Hematopoietic multipotent progenitor cell treated with erythropoietin and hydrocortisone succinate and interleukin-3 and kit ligand, for 15 days (in vitro differentiated cells): ENCODE measurements at regions not wholly inside any gene's neighbourhood (a gene's known extent, or its start where the extent isn't known, plus 50 kb on each side); places are given as distances from the start of the nearest gene placed in this dataset.
"Not testable (repeated sequence)": the region's sequence is repeated elsewhere in the genome, so short reads cannot be mapped to it uniquely, and the experiment has no call there.

Experiments
- DNase-seq: peaks from one replicate; pipeline ENCODE4 v3.0.0-alpha.2; 2015; ENCODE audit warnings: low spot score

GRCh38 chr12:127469331-127469730 lies 797.6 kb upstream of the TMEM132C start:
- no peak for DNase-seq

GRCh38 chr12:127473766-127474165 lies 793.2 kb upstream of the TMEM132C start:
- DNase-seq, result no peak

GRCh38 chr12:127479256-127479655 lies 787.7 kb upstream of the TMEM132C start:
- DNase-seq, result no peak

DNA sequence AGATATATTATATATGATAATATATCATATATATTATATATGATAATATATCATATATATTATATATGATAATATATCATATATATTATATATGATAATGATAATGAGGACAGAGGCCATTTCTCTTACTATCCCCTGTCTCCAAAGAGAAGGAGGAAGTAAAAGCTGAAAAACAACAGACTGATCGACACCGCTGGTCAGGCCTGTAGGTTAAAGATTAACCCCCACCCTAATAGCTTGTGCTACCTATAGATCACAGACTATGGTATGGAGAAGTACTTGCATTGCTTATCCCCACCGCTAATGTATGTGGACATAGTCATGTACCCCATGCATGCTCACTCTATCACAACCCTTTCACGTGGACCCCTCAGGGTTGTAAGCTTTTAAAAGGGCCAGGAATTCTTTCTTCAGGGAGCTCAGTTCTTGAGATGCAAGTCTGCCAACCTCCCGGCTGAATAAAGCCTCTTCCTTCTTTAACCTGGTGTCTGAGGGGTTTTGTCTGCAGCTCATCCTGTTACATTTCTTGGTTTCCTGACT lies 786.1 kb upstream of the TMEM132C start:
- DNase-seq, result no peak

GRCh38 chr12:127482950-127483349 lies 784.0 kb upstream of the TMEM132C start:
- no peak for DNase-seq

DNA sequence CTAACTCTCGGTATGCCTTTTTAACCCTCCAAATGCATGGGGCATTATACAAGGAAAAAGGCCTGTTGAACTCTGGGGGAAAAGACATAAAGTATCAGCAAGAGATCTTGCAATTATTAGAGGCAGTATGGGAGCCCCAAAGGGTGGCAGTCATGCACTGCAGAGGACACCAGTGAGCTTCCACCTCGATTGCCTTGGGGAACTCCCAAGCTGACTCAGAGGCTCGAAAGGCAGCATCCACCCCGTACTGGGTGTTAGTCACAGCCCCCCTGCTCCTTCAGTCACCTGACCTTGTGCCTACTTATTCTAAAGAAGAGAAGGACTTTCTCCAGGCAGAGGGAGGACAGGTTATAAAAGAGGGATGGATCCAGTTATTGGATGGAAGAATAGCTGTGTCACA lies 781.4 kb upstream of the TMEM132C start:
- DNase-seq, result no peak

DNA sequence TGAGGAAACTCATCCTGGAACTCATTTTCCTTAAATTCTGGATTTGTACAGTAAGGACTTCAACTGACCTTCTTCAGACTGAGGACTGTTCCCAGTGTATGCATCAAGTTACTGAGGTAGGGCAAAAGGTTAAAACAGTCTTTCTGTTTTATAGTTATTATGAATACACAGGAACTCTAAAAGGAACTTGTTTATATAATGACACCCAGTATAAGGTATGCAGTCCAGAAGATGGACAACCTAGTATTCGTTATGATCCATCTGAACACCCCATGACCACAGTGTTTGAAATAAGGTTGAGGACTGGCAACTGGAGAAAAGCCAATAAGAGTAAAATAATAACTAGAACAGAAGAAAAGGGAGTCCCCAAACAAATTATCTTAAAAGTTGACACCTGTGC lies 779.9 kb upstream of the TMEM132C start:
- no peak for DNase-seq

- DNase-seq, result no peak
These were observed 777.9 kb upstream of the TMEM132C start for GRCh38 chr12:127489061-127489460.

DNA sequence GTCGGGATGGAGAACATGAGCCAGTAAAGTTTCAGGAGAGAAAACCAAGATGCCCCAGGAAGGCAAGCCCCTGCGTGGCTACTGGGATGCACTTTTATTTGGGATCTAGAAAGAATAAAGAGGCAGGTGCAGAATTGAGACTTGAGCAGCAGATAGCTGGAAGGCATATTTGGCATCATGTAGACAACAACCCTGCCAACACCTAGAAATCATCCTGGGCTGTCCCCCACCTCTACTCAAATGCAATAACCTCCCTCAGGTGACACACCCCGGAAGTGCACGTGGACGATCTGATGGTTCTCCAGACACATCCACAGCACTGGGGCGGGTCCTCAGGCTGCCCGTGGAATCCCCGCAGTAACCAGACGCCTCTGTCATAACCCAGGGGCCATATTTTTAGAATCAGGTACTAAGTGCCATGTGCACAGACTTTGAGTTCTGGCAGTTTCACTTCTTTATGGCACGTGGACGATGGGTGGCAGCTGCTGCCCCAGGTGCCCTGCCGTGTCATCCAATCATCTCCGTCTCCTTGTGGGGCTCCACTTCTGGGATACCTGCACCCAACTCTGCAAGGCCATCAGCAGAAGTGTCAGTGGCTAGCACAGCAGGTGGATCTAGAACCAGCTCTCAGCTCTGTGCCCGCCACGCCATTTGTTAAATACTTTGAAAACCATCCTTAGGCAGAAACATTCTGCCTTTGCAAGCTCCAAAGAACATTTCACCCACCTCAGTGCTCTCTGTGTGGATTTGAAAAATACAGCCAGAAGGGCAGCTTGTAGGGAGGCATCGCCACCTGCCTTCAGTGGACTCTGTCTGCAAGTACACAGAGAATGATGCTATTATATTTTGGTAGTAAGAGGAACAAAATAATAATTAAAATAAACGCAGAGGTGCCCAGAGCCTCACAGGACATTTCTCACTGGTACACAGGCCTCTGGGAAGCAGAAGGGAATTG lies 771.7 kb upstream of the TMEM132C start:
- no peak for DNase-seq

GRCh38 chr12:127496255-127496654 lies 770.7 kb upstream of the TMEM132C start:
- no peak for DNase-seq

- no peak for DNase-seq
These were observed 766.4 kb upstream of the TMEM132C start for GRCh38 chr12:127500512-127501035.

- DNase-seq, result no peak
These were observed 765.1 kb upstream of the TMEM132C start for GRCh38 chr12:127501916-127502315.

- no peak for DNase-seq
These were observed 763.7 kb upstream of the TMEM132C start for GRCh38 chr12:127503246-127503645.

GRCh38 chr12:127503996-127504395 lies 763.0 kb upstream of the TMEM132C start:
- DNase-seq, result not testable (repeated sequence)

GRCh38 chr12:127504874-127505273 lies 762.1 kb upstream of the TMEM132C start:
- no peak for DNase-seq

DNA sequence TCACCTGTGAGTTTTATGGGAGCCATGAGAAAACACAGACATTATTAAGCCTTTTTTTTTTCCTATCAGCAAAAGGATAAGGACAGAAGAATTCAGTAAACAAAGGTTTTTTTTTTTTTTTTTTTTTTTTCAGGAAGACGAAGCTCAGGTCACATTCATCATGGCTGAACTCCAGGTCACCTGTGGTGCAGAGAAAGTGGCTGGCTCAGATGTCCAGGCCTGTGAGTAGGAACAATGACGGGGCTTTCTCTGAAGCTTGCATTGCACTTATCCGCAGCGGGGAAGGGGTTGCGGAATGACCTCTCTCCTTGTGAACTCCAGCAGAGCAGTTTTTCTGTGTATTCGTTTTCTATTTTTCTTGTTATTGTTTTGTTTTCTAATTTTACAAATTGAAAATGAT lies 759.6 kb upstream of the TMEM132C start:
- no peak for DNase-seq

DNA sequence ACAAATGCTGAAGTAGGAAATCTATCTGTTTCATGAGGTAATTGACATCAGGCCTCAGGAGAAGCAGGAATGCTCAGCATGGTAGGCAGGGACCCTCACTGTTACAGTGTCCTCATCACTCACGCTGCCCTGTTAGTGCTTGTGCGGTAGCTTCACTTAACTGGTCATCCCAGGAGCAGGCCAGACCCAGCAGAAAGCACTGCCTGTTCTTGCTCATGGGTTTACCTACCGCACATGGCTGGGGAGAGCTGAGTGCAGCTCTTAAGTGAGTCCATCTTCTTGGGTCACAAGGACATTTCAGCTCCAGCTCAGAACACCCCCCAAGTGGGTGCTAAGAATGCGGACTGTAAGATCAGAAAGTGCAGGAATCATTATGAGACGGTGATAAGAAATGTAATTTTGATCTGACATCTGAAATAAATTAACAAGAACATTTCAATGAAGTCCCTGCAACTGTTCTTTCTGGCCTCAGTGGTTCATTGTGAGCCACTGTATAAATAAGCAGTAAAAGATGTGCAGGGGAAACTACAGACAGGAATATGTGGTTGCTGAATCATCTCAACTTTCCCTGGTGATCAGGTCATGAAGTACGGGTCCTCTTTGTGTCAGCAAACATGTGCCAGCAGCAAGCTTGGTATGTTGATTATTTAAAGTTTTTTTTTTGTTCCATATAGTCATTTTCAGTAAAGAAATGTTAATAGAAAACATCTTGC lies 757.7 kb upstream of the TMEM132C start:
- DNase-seq, result no peak

DNA sequence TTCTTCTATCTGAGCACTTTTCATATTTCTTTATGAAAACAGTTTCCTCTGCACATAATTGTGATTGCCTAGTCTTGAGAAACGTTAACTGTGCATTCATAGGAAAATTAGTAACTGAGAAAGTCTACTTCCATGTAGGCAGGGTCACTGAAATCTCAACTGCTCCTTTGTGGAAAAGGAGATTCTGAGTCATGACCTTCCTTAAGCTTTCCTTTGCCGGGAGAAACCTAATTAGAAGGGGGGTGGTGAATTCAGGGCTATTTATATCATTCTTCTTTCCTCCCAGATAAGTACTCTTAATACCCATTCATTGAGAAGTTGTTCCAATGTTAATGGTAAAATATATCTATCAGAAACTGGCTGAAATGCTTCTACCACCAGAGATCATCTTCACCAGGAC lies 751.0 kb upstream of the TMEM132C start:
- DNase-seq, result no peak

DNA sequence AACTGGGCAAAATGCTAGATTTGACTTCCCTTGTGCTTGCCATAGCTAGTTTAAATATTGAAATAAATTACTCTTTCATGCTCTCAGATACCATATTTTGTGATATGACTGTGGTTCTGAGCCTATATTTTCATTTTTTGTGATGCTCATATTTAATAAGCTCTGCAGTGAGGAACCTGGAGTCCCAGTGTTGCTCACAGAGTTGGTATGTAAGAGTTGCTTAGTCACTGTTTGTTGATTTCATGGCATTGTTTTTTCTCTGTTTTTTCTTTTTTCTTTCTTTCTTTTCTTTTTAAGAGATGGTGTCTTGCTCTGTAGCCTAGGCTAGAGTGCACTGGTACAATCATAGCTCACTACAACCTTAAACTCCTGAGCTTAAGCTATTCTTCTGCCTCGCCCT lies 750.5 kb upstream of the TMEM132C start:
- DNase-seq, result no peak

DNA sequence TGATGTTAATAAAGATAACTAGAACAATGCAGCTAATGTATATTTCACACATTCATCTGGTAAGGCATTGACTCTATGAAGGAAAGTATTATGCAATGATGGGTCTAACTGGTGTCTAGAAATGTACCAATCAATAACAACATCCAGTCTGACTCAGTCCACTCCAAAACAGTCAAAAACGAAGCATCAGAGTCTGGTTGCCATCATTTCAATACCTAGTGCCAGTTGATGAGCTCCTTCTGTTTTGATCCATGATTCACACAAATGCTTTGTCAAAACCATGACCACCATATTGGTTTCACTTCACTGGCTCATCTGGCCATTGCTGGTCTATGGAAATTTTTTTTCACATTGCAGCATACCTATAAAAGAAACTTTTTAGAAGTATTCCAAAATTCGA lies 747.2 kb upstream of the TMEM132C start:
- DNase-seq, result no peak

- DNase-seq, result no peak
These were observed 740.0 kb upstream of the TMEM132C start for GRCh38 chr12:127526925-127527324.

GRCh38 chr12:127528551-127528950 lies 738.4 kb upstream of the TMEM132C start:
- DNase-seq, result no peak

GRCh38 chr12:127531542-127531941 lies 735.4 kb upstream of the TMEM132C start:
- DNase-seq, result no peak
